NCI-H2107 treated with DMSO at 0.1 percent for 48 hours (cell line): ENCODE measurements at regions not wholly inside any gene's neighbourhood (a gene's known extent, or its start where the extent isn't known, plus 50 kb on each side); places are given as distances from the start of the nearest gene placed in this dataset.
"Not testable (repeated sequence)": the region's sequence is repeated elsewhere in the genome, so short reads cannot be mapped to it uniquely, and the experiment has no call there.

ENCODE experiments used
- DNase-seq: peaks from one replicate; lab custom pipeline; 2025; ENCODE audit not compliant: unreplicated experiment; lab: John Stamatoyannopoulos, UW

DNA sequence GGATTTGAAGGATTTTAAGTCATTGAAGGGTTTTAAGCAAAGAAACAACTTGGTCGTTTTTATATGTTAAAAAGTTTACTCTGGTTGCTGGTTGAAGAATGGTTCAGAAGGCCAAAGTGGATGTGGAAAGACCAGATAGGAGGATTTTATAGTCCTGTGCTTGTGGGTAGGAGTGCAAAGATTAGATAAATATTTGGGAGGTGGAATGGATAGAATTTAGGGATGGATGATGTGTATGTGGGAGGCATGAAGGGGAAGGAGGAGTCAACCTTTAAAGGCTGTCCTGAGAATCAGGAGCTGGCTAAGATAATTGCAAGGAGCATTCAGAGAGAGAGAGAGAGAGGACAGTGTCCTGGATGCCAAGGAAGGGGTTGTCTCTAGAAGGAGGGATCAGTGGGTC, 190.1 kb upstream of the SPRED2 start:
- no peak for DNase-seq

DNA sequence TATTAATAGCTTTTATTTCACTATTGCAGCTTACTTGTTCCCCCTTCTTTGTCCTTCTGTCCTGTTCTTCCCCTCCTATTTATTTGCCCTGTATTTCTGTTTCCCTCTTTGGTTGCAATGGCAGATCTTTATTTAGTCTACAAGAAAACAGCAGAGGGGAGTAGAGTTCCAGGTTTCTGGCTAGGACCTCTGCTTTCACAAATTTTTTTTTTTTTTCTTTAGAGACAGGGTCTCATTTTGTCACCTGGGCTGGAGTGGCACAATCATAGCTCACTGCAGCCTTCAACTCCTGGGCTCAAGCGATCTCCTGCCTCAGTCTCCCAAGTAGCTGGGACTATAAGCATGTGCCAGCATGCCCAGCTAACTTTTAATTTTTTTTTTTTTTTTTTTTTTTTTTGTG, 188.1 kb upstream of the SPRED2 start:
- no peak for DNase-seq

DNA sequence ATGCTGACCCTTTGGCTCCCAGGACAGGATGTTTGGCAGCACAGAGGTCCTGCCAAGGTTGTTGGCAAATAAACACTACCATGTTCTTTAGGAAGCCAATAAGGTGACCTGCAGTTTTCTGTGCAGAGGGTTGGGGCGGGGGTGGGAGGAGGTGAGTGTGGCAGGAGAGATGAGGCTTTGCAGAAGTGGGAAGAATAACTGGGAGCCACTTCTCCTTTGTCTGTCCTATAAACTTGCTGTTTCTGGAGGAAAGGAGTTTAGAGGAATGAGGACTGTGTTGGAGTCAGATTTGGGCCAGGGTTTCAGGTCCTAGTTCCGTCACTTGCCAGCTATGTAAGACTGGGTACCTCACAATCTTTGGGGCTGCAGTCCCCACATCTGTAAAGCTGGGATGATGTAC, 187.6 kb upstream of the SPRED2 start:
- no peak for DNase-seq

DNA sequence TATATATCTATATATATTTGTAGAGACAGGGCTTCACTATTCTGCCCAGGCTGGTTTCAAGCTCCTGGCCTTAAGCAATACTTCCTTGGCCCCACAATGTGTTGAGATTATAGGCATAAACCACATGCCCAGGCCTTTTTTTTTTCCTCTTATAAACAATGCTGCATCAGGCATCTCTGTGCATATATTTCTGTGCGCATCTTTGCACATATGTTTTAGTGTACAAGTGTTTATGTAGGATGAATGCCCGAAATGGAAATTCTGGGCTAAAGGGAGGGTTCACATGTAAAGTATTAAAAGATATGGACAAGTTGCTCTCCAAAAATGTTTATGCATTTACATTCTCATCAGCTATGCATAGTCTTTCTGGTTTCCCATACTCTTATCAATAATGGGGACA, 183.2 kb upstream of the SPRED2 start:
- no peak for DNase-seq

DNA sequence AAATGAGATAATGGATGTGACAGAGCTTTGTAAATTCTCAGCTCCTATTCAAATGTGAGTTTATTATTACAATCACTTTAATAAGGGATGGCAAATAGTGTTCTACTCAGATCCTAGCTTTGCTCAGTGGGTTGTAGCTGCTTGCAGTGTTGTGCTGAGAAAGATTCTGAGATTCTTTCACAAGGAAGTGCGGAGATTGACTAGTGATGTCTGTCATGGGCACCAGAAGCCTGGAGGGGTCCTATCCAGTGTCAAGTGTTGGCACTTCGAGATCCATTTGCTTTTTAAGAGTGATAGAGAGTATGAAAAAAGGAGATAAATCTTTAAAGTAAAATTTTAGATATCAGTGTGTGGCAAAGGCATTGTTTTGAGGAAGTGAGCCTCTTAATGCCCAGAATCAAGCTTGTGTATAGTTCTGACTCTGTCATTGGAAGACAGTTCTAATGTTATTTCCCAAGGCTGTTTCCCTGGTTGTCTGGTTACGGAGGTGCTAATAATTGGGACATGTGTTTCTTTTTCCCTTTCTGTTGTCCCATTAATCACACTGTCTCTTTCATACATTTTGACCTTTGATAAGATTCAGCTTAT, 181.7 kb upstream of the SPRED2 start:
- no peak for DNase-seq

DNA sequence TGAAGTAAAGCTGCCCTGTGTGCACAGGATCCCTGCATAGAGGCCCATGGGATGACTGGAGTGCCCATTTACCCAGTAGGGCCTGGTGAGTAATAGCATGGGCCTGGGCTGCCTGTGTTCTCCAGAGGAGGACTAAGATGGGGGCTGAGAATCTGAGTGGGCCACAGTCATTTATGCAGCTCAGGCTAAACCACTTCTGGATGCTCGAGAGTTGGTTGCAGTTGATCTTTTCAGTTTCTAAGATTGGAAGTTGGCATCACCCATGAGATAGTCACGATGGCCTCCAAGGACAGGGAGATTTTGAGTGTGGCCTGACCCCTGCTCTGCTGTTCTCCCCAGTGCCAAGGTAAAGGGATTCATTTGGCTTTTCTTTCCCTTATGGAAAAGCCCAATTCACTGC, 179.1 kb upstream of the SPRED2 start:
- no peak for DNase-seq

DNA sequence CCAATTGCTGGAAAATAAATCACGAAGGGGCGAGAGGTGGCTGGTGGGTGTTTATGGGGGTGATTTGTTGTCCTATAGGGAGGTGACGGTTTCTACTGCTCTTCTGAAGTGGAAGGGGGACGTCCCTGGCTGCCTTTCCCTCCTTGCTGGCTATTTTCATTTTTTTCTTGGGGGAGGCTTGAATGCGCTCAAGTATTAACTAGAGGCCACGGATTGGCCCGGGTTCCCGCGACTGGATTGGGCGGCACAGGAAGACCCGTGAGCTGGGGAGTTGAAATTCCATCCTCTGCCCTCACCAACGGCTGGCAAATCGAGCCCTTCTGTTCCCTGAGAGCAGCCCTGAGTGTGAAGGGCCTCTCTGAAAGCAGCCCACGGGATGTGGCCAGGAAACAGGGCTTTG, 176.5 kb upstream of the SPRED2 start:
- no peak for DNase-seq

DNA sequence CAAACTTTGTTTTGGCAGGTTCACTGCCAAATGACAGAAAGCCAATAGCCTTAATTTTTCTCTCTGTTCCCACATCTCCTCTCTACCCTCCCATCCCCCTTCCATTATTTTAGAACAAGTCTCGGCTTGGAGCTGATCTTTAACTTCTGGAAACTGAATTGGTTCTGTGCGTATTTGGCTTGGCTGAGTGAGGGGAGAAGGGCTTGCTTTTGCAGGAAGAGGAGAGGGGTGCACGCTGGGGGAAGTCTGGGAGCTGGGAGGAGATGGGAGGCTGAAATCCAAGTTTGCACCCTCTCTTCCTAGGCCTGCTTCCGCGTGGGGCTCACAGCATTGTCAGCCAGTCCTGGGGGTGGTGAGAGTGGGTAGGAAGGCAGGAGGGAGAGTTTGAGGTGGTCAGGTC, 176.1 kb upstream of the SPRED2 start:
- no peak for DNase-seq

DNA sequence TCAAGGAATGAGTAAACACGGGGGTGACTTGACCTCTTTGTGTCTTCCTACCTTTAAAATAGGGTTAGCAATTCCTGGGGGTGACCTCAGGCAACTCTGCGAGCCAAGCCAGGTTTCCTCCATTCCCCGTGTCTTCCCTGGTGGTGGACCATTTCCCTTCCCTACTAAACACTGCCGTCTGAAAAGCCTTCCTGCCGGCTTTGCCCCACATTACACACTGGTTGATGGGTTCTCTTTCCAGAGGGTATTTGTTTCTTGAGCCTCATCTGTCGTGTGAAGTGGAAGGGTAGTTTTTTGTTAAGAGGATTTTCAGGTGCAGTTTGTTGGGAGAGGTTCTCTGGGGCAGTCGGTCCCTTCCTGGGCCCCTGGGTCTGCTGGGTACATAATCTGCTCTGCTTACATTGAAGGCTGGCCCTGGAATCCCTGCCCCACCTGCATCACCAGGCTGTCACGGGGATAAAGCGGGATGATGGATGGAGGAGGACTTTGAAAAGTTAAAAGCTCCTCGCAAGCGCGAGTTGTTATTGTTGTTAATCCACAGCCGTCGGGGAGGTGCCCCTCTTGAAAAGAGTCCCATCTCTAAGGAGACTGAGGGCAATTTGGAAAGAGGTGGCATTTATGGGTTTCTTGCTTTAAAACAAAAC, 175.4 kb upstream of the SPRED2 start:
- DNase-seq, result no peak

DNA sequence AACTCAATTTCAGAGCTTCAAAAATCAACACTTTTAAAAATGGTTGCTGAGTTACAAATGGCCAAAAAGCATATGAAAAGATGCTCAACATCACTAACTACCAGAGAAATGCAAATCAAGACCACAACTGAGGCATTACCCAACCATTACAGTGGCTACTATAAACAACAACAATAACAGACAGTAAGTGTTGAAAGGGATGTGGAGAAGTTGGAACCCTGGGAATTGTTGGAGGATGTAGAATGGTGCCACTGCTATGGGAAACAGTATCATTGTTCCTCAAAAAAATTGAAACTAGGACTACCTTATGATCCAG, 173.3 kb upstream of the SPRED2 start:
- no peak for DNase-seq

DNA sequence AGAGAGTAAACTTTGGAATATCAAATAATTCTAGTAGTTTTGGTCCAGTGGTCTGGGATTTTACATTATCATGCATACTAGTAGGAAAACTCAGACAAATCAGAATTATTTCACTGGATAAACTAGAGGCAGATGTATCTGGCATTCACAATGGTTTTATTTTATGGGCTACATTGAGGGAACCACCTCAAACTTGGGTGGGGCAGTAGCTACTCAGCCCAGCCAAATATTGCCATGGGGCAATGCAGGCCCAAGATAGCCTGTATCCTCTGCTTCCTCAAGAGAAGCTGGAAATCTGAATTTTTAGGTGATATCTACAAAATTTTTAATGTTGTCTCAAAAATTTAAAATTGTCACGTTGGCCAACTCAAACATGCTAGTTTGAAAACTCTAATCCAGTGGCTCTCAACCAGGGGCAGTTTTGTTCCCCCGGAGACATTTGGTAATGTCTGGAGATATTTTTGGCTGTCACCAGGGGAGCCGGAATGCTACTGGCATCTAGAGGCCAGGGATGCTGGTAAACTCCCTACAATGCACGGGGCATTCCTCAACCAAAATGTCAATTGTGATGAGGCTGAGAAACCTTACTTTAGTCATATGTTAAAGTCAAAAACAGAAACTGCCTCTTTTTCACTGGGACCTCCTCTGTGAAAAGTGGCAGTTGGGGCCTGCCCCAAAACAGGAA, 172.8 kb upstream of the SPRED2 start:
- no peak for DNase-seq

DNA sequence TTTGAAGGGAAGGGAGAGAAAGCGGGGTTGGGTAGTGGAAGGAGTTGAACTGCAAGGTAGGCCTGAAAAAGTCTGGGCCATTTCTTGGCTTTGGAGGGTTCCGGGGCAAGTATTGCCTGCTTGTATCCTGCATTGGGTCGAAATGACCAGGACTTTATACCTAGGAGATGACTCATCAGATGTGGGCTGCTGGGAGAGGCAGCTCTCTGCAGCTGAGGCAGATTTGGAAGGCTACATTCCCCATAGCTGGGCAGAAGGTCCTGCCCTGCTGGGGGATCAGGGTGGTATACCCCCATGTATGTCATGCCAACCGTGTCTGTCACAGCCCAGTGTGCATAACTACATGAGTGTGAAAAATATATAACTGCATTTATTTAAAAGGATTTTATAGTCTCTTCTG, 171.8 kb upstream of the SPRED2 start:
- DNase-seq, result no peak

DNA sequence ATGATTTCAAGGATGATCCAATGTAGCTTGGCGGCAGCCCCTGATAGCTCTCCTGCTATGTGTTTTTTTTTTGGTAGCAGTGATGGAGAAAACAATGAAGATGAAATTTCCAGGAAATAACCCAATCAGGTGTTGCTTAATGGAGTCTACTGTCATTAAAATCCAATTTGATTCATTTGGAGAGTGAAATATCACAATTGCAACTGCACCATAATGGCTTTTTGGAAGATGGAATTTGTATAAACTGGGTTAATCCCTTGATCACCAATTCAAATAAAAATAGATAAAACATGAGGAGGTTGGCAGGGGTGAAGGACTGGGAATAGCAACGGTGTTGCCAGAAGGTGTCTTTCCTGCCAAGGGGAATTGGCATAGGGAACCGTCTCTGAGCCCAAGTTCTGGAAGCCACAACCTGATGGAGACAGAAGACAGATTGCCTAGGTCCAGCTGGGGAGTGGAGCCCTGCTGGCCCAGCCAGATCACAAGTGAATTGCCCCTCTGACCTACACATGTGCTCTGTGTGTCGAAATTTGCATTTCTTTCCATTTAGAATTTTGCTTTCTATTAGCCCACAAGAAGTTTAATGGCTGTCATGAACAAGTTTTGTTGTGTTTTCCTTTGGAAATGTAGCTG, 170.3 kb upstream of the SPRED2 start:
- DNase-seq, result no peak

DNA sequence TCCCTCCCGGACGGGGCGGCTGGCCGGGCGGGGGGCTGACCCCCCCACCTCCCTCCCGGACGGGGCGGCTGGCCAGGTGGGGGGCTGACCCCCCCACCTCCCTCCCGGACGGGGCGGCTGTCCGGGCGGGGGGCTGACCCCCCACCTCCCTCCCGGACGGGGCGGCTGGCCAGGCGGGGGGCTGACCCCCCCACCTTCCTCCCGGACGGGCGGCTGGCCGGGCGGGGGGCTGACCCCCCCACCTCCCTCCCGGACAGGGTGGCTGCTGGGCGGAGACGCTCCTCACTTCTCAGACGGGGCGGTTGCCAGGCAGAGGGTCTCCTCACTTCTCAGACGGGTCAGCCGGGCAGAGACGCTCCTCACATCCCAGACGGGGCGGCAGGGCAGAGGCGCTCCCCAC, 168.5 kb upstream of the SPRED2 start:
- DNase-seq, result not testable (repeated sequence)

DNA sequence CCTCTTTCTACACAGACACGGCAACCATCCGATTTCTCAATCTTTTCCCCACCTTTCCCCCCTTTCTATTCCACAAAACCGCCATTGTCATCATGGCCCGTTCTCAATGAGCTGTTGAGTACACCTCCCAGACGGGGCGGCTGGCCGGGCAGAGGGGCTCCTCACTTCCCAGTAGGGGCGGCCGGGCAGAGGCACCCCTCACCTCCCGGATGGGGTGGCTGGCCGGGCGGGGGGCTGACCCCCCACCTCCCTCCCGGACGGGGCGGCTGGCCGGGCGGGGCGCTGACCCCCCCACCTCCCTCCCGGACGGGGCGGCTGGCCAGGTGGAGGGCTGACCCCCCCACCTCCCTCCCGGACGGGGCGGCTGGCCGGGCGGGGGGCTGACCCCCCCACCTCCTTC, 168.0 kb upstream of the SPRED2 start:
- not testable (repeated sequence) for DNase-seq

DNA sequence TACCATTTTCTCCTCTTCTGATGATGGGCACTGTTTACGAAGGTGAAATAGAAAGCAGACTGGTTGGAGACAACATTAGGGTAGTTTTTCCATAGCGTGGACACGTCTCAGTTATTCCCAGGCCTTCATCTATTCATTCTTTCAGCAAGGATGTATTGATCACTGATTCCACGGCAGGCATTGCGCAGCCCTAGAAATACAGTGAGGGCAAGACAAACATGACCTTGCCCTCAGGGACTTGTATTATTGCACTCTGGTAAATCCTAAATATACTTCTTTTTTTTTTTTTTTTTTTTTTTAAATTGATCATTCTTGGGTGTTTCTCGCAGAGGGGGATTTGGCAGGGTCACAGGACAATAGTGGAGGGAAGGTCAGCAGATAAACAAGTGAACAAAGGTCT, 167.3 kb upstream of the SPRED2 start:
- no peak for DNase-seq

DNA sequence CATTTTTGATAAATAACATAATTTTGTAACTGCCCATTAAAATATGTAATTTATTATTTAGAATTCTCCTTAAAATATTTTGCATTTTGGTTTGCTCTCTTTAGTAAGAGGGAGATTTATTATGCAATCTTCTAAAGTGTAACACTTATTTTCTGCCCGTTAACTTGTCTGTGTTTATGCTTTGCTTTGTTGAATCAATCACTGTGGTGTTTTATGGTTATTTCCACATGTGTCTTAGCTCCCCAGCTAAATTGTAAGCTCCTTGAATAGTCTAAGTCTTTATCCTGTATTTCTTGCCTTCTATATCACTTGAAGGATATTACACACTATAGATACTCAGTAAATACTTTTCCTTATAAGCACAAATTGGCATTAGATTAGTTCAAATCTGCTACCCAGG, 166.6 kb upstream of the SPRED2 start:
- no peak for DNase-seq

DNA sequence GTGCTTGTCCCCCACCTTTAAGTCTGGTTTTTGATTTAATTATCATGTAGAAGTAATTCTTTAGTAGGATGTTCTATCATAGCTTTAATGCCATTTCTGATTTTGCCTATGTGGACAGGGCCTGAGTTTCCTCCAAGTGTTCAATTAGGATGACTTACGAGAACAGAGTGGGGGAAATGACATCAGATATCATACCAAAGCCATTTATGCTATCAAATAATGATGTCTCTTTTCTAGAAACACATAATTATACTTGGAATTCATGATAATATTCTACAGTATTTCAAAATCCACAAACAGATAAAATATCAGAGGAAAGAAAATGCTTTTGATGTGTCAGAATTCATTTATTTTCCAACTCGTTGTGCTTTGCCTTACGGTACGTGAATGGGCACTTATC, 165.9 kb upstream of the SPRED2 start:
- DNase-seq, result no peak

DNA sequence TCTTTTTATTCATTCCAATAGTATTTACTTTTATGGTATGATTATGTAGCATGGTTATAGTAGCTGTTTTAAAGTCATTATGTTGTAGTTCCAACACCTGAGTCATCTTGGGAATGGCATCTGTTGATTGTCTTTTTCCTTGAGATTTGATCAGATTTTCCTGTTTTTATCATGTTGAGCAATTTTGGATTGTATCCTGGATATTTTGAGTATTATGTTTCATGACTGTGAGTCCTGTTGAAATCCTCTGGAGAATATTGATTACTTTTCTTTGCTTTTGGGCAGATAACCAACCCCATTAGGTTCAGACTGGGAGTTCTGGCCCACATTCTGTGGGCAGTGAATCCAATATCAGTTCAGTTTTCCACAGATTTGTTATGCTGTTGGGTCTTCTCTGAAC, 163.2 kb upstream of the SPRED2 start:
- no peak for DNase-seq

DNA sequence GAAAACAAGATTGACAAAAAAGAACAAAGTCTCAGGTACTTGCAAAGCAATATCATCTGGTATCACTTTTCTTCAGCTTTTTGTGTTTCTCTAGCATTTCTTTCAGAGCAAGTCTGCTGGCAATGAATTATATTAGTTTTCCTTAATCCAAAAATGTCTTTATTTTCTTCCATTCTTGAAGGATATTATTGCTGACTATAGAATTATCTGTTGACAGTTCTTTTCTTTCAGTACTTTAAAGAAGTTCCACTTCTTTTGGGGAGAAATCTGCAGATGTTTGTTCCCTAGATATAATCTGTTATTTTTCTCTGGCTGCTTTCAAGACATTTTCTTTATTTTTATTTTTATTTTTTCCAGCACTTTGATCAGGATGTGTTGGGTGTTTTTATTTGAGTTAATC, 161.8 kb upstream of the SPRED2 start:
- DNase-seq, result no peak

DNA sequence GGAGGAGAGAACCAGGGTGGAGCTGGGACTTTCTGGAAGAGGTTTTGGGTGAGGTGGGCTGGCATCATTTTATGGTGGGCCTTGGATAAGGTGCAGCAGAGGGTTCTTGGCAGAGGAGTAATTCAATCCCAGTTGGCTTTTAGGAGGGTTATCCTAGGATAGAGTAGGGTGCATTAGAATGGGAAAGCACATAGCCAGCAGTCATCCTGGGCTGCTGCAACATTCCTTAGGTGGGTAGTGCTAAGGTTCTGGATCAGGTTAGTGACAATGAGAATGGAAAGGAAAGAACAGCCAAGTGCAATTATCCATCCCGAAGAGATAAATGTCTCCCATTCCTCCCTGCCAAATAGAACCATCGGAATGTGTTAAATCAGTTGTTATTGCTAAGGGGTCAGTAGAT, 157.3 kb upstream of the SPRED2 start:
- DNase-seq, result no peak

DNA sequence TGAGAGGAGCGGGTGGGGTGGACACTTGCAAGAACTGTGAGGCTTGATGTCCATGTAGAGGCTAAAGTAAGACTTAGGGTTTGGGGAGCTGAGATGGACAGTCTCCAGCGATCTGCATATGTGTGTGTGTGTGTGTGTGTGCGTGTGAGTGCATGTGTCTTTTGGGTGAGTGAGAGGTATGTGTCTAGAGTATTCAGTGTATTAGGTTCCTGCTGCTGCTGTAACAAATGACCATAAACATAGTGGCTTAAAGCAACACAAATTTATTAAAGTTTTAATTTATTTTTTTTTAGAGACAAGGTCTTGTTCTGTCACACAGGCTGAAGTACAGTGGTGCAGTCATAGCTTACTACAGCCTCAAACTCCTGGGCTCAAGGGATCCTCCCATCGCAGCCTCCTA, 155.4 kb upstream of the SPRED2 start:
- no peak for DNase-seq

DNA sequence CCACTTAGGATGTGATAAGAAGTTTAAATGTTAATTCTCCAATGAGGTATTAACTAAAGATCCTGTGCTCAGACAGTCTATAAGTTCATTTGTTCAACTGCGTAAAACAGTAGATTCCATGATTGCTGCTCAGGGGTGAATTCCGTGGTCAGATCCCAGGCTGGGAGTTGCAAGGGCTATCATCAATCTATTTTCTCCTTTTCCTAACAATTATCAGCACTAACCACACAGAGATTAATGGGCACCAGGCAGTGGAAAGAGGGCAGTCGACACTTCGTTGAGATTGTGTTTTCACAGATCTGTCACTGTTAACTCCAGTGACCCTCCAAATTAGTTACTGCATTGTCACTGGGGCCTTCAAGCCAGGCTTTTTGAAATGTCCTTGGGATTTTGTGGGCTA, 154.1 kb upstream of the SPRED2 start:
- DNase-seq, result no peak
